Endothelial cell (in vitro differentiated cells): ENCODE measurements at regions not wholly inside any gene's neighbourhood (a gene's known extent, or its start where the extent isn't known, plus 50 kb on each side); places are given as distances from the start of the nearest gene placed in this dataset.

Experiments
- DNase-seq: peaks from one replicate; pipeline ENCODE4 v3.0.0; 2021; ENCODE audit warnings: low spot score
- H3K27ac Mint-ChIP-seq: one replicate; pipeline ENCODE4 v1.8.0; 2021; ENCODE audit warnings: mixed read lengths, inconsistent platforms; ENCODE audit not compliant: unreplicated experiment
- H3K27me3 Mint-ChIP-seq: one replicate; pipeline ENCODE4 v1.8.0; 2021; ENCODE audit warnings: mild to moderate bottlenecking, moderate library complexity, mixed read lengths, inconsistent platforms; ENCODE audit not compliant: unreplicated experiment
- H3K36me3 Mint-ChIP-seq: one replicate; pipeline ENCODE4 v1.8.0; 2021; ENCODE audit warnings: mild to moderate bottlenecking, low read depth, mixed read lengths, inconsistent platforms; ENCODE audit not compliant: unreplicated experiment
- H3K4me1 Mint-ChIP-seq: one replicate; pipeline ENCODE4 v1.8.0; 2021; ENCODE audit warnings: mild to moderate bottlenecking, mixed read lengths, inconsistent platforms; ENCODE audit not compliant: unreplicated experiment
- H3K4me3 Mint-ChIP-seq: one replicate; pipeline ENCODE4 v1.8.0; 2021; ENCODE audit warnings: mild to moderate bottlenecking, mixed read lengths, inconsistent platforms; ENCODE audit not compliant: unreplicated experiment
- H3K9me3 Mint-ChIP-seq: one replicate; pipeline ENCODE4 v1.8.0; 2021; ENCODE audit warnings: mixed read lengths, inconsistent platforms; ENCODE audit not compliant: unreplicated experiment
- TF ChIP-seq, protein P1 (sequence below): fragments of 200-600 bp; sonication (generic); IDR thresholded peaks from one replicate; pipeline ENCODE4 v1.5.0; 2021; ENCODE audit warnings: antibody characterized with exemption; ENCODE audit not compliant: unreplicated experiment

- Mint-ChIP-seq H3K36me3 (no peaks in the 10 kb centered on the region), H3K4me3 (no peak overlapping the region), H3K27me3 (no peaks in the 10 kb centered on the region), H3K9me3 (no peaks in the 10 kb centered on the region), H3K4me1 (peaks cover 3% of the 10 kb centered on the region), H3K27ac (no peak overlapping the region)
- TF ChIP-seq, protein P1, sequence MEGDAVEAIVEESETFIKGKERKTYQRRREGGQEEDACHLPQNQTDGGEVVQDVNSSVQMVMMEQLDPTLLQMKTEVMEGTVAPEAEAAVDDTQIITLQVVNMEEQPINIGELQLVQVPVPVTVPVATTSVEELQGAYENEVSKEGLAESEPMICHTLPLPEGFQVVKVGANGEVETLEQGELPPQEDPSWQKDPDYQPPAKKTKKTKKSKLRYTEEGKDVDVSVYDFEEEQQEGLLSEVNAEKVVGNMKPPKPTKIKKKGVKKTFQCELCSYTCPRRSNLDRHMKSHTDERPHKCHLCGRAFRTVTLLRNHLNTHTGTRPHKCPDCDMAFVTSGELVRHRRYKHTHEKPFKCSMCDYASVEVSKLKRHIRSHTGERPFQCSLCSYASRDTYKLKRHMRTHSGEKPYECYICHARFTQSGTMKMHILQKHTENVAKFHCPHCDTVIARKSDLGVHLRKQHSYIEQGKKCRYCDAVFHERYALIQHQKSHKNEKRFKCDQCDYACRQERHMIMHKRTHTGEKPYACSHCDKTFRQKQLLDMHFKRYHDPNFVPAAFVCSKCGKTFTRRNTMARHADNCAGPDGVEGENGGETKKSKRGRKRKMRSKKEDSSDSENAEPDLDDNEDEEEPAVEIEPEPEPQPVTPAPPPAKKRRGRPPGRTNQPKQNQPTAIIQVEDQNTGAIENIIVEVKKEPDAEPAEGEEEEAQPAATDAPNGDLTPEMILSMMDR = no peak
- DNase-seq = no peak
Measured at GRCh38 chr13:99752373-99752772, 219.2 kb downstream of the ZIC5 start.

DNA sequence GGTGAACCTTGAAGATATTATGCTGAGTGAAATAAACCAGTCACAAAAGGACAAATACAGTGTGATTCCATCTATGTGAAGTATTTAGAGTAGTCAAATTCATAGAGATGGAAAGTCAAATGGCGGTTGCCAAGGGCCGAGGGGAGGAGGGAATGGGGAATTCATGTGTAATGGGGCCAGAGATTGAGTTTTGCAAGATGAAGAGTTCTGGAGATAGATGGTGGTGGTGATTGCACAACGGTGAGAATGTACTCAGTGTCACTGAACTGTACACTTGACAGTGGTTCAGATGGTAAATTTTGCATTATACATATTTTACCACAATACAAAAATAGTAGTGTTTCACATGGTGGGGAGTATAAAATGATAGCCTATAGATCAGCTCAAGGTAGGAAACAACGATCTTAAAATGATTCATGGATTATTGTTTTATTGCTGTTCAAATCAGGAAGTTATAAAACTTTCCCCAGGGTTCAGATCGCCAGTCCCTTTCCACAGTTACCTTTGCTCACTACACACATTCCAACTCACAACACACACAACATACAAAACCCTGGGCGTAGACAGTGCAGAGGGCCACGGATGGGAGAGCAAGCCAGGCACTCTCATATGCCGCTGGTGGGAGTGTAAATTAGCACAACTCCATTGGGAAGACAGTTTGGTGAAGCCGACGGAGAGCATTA is 219.9 kb downstream of the ZIC5 start:
- TF ChIP-seq, protein P1 = no peak
- no peak for DNase-seq
- no peak overlapping the region for H3K27ac Mint-ChIP-seq
- H3K4me1 Mint-ChIP-seq = peaks cover 9% of the 10 kb centered on the region
- no peaks in the 10 kb centered on the region for H3K36me3 Mint-ChIP-seq
- H3K27me3 Mint-ChIP-seq = no peaks in the 10 kb centered on the region
- H3K9me3 Mint-ChIP-seq = no peaks in the 10 kb centered on the region
- H3K4me3 Mint-ChIP-seq = no peak overlapping the region

- Mint-ChIP-seq H3K4me3 (no peak overlapping the region), H3K36me3 (no peaks in the 10 kb centered on the region), H3K27ac (no peak overlapping the region), H3K9me3 (no peaks in the 10 kb centered on the region), H3K27me3 (no peaks in the 10 kb centered on the region), H3K4me1 (peaks cover 13% of the 10 kb centered on the region)
- DNase-seq = no peak
- TF ChIP-seq, protein P1 = no peak
Measured at GRCh38 chr13:99750951-99751350, 220.6 kb downstream of the ZIC5 start.

DNA sequence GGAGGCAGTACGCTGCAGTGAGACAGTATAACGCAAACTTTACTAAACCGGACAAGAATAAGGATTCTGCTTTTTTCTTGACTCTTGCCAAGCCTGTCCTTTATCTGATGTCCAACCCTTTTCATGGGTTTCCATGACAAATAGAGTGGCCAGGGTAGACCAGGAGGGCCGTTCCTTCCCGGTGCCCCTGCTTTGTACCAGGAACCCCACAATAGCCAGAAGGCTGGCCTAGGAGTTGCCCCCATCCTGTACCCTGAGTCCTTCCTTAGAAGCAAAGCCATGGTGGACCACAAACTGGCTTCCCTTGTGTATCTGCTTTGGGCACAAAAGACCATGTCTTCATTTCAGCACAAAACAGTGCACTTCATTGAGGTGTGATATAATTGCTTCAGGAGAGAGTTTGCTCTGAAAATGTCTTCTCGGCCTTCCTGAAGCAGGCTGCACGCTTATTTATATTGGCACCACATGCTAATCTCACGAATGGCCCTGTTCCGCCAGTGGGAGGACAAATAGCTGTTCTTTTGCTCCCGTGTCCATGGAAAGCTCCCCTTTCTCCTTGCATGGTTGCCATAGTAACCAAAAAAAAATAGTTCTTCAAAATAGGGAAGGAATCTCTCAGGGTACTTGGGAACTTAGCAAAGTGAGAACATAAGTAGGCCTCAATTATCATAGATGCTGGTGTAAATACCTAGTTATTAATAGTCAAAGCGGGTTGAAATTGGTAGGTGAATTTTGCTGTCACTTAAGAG is 222.1 kb downstream of the ZIC5 start:
- H3K9me3 Mint-ChIP-seq = no peaks in the 10 kb centered on the region
- peaks cover 1% of the 10 kb centered on the region for H3K27me3 Mint-ChIP-seq
- H3K36me3 Mint-ChIP-seq = no peaks in the 10 kb centered on the region
- H3K4me1 Mint-ChIP-seq = peaks cover 13% of the 10 kb centered on the region
- peak overlapping the region; percentile 9 for H3K27ac Mint-ChIP-seq
- TF ChIP-seq, protein P1 = no peak
- H3K4me3 Mint-ChIP-seq = no peak overlapping the region
- DNase-seq = no peak

- Mint-ChIP-seq H3K4me1 (peaks cover 19% of the 10 kb centered on the region), H3K9me3 (no peaks in the 10 kb centered on the region), H3K36me3 (no peaks in the 10 kb centered on the region), H3K4me3 (peak overlapping the region; percentile 70), H3K27me3 (peaks cover 1% of the 10 kb centered on the region), H3K27ac (no peak overlapping the region)
- DNase-seq = no peak
- TF ChIP-seq, protein P1 = no peak
Measured at GRCh38 chr13:99747403-99747710, 224.2 kb downstream of the ZIC5 start.
